ENCODE measurements at regions not wholly inside any gene's neighbourhood (a gene's known extent, or its start where the extent isn't known, plus 50 kb on each side); places are given as distances from the start of the nearest gene placed in this dataset.
"Not testable (repeated sequence)": the region's sequence is repeated elsewhere in the genome, so short reads cannot be mapped to it uniquely, and the experiment has no call there.

- H3K27ac Mint-ChIP-seq; DNase-seq; H3K27me3 Mint-ChIP-seq (ENCODE audit: low read depth); H3K23me2 ChIP-seq (ENCODE audit: insufficient read length, low read depth, low read length, poor library complexity, severe bottlenecking); H2BK12ac ChIP-seq (ENCODE audit: insufficient read length, low read depth, low read length); H2AK5ac ChIP-seq (ENCODE audit: insufficient read length, low read length); H3K4ac ChIP-seq (ENCODE audit: low read depth, low read length); H3T11ph ChIP-seq (ENCODE audit: low read length); H3K4me1 ChIP-seq (ENCODE audit: insufficient read depth, low read length); H3K79me2 ChIP-seq (ENCODE audit: insufficient read depth, low read length); H2BK20ac ChIP-seq (ENCODE audit: low read depth, low read length, poor library complexity, severe bottlenecking); H3K4me1 Mint-ChIP-seq; H3K23ac ChIP-seq (ENCODE audit: insufficient read length, low read depth, low read length); H3K9me3 ChIP-seq (ENCODE audit: control insufficient read depth, low read depth, low read length); H3K56ac ChIP-seq (ENCODE audit: insufficient read length, low read depth, low read length); H3K36me3 Mint-ChIP-seq (ENCODE audit: insufficient read depth in 1 of 3, low read depth in 3 of 3); H2BK120ac ChIP-seq (ENCODE audit: low read depth, low read length, poor library complexity, severe bottlenecking); H3K27me3 ChIP-seq (ENCODE audit: insufficient read depth, low read length); H3K79me1 ChIP-seq (ENCODE audit: insufficient read depth, low read depth, low read length, poor library complexity, severe bottlenecking); H4K91ac ChIP-seq (ENCODE audit: insufficient read length, low read depth, low read length); H3K27ac ChIP-seq (ENCODE audit: insufficient read length, low read depth, low read length); H4K5ac ChIP-seq (ENCODE audit: insufficient read length, low read depth, low read length); H4K20me1 ChIP-seq (ENCODE audit: control insufficient read depth, insufficient read depth, insufficient read length); H3K9ac ChIP-seq (ENCODE audit: extremely low read depth, insufficient read length, low read length); H2AFZ ChIP-seq (ENCODE audit: low read length); H4K8ac ChIP-seq (replicated peaks; ENCODE audit: insufficient read length, low read depth, low read length); H2BK5ac ChIP-seq (ENCODE audit: insufficient read length, low read length); H2BK15ac ChIP-seq (ENCODE audit: low read depth, low read length); H3K18ac ChIP-seq (ENCODE audit: insufficient read length, low read depth, low read length); H3K4me2 ChIP-seq (ENCODE audit: insufficient read depth, insufficient read length, low read length); H3K4me3 Mint-ChIP-seq; H3K14ac ChIP-seq (ENCODE audit: insufficient read depth, low read length): not testable (repeated sequence)
- no CpG with 5 or more reads among the region's 10 CpGs for WGBS (ENCODE audit: extremely low coverage, insufficient read length, low lambda C conversion rate)
- peaks cover 11 to 13% of the 10 kb centered on the region in 2 experiments for H3K9me3 Mint-ChIP-seq
These were observed 76.5 kb upstream of the LINC00632 start for GRCh38 chrX:140633105-140633504.

Measured in H9 (cell line).